Activated CD8-positive, alpha-beta memory T cell treated with anti-CD3 and anti-CD28 coated beads for 4 hours (primary cell): ENCODE measurements at regions not wholly inside any gene's neighbourhood (a gene's known extent, or its start where the extent isn't known, plus 50 kb on each side); places are given as distances from the start of the nearest gene placed in this dataset.

Experiments
- DNase-seq, 2 donors: peaks; one replicate each; pipeline ENCODE4 v3.0.0-alpha.2; 2020; ENCODE audit warnings: low read depth in 2 of 2

GRCh38 chr1:55690366-55690765 lies 475.2 kb upstream of the USP24 start:
- DNase-seq, result no peak

- no peak for DNase-seq
These were observed 474.6 kb upstream of the USP24 start for GRCh38 chr1:55689800-55690199.

- no peak for DNase-seq
These were observed 470.4 kb upstream of the USP24 start for GRCh38 chr1:55685560-55685959.

- DNase-seq, result no peak
These were observed 469.0 kb upstream of the USP24 start for GRCh38 chr1:55684131-55684650.

GRCh38 chr1:55682198-55682597 lies 467.0 kb upstream of the USP24 start:
- no peak for DNase-seq

- DNase-seq, result no peak
These were observed 464.8 kb upstream of the USP24 start for GRCh38 chr1:55679971-55680370.

GRCh38 chr1:55673416-55673815 lies 458.3 kb upstream of the USP24 start:
- DNase-seq, result no peak

GRCh38 chr1:55670331-55671082 lies 455.3 kb upstream of the USP24 start:
- no peak for DNase-seq

- no peak for DNase-seq
These were observed 454.1 kb upstream of the USP24 start for GRCh38 chr1:55669293-55669692.

- no peak for DNase-seq
These were observed 447.7 kb upstream of the USP24 start for GRCh38 chr1:55662875-55663274.

- DNase-seq, result no peak
These were observed 443.8 kb upstream of the USP24 start for GRCh38 chr1:55658917-55659316.

GRCh38 chr1:55654750-55655149 lies 439.6 kb upstream of the USP24 start:
- no peak for DNase-seq

GRCh38 chr1:55654171-55654570 lies 439.0 kb upstream of the USP24 start:
- DNase-seq, result no peak

- no peak for DNase-seq
These were observed 435.3 kb upstream of the USP24 start for GRCh38 chr1:55650444-55650843.

GRCh38 chr1:55646181-55646580 lies 431.0 kb upstream of the USP24 start:
- no peak for DNase-seq

GRCh38 chr1:55645270-55645669 lies 430.1 kb upstream of the USP24 start:
- no peak for DNase-seq

GRCh38 chr1:55641947-55642346 lies 426.8 kb upstream of the USP24 start:
- DNase-seq, result no peak

- peak in 1 of 2 donors; percentile 6 for DNase-seq
These were observed 425.7 kb upstream of the USP24 start for GRCh38 chr1:55640708-55641473.

- no peak for DNase-seq
These were observed 424.4 kb upstream of the USP24 start for GRCh38 chr1:55639526-55639925.

- DNase-seq, result no peak
These were observed 423.9 kb upstream of the USP24 start for GRCh38 chr1:55639051-55639450.

- DNase-seq, result no peak
These were observed 421.5 kb upstream of the USP24 start for GRCh38 chr1:55636696-55637095.

GRCh38 chr1:55635856-55636255 lies 420.7 kb upstream of the USP24 start:
- no peak for DNase-seq

- DNase-seq, result no peak
These were observed 419.4 kb upstream of the USP24 start for GRCh38 chr1:55634516-55634915.
